Activated T-helper 1 cell treated with Interleukin-2 at 50 U/mL for 16 hours (primary cell): ENCODE measurements at regions not wholly inside any gene's neighbourhood (a gene's known extent, or its start where the extent isn't known, plus 50 kb on each side); places are given as distances from the start of the nearest gene placed in this dataset.
"Not testable (repeated sequence)": the region's sequence is repeated elsewhere in the genome, so short reads cannot be mapped to it uniquely, and the experiment has no call there.

ENCODE experiments used
- DNase-seq: peaks from one replicate; pipeline ENCODE4 v3.0.0-alpha.2; 2020; ENCODE audit warnings: low read depth

DNA sequence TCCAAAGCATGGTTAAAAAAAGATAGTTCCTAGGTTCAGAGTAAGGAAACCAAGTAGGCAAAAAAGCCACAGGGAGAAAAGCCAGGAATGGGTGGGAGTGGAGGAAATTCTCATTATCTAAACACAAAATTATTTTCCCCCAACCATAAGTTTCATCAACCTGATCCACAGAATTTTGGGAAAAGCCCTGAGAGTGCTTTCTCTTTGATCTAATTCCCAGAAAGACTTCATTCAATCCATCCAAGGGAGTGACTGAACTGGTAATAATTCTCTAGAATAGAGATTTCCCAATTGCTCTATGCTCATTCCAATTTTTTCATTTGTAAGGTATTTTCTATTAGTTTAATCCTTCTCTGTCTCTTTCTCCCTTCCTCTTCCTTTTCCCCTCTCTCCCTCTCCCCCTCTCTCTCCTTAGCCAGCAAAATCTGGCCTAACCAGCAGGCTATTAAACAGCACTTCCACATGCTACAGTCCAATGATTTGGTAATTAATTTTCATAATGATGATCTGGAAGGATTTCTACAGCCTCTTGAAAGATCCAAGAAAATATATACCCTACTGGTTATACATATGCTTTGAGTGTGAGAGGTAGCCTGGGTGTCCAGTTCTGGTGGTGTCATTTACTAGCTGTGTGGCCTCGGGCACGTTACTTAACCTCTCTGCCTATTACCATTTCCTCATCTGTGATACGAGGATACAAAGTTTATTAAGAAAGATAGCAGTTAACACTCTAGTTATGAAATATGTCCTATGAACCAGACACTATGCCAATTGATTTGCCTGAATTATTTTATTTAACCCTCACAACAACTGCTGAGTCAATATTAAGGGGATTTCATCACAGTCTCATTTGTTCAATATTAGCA, 251.5 kb upstream of the RASGEF1B start:
- DNase-seq = no peak

DNA sequence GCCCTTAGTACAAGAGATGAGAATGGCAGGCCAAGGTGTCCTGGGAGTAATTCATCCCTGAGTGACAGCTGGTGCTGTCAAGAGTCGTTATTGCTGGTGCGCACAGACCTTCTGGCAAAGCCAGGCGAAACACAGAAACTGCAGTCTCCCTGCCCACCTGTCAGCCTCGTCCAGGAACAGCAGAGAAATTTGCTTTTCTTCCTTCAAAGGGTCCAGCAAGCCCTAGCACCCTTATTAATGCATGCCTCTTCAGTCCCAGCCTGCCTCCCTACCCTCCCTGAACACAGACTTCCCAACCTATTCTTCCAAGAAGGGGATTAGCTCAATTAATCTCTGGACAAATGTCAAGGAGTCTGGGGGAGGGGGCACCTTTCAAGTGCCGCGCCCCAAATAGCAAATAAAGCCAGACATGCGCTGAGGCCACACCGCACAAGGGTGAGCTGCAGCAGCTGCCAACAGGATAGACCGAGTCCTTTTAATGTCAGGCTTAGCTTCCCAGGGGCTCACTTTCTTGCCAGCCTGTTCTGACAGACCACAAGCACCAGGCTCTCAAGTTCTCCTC, 250.7 kb upstream of the RASGEF1B start:
- no peak for DNase-seq

DNA sequence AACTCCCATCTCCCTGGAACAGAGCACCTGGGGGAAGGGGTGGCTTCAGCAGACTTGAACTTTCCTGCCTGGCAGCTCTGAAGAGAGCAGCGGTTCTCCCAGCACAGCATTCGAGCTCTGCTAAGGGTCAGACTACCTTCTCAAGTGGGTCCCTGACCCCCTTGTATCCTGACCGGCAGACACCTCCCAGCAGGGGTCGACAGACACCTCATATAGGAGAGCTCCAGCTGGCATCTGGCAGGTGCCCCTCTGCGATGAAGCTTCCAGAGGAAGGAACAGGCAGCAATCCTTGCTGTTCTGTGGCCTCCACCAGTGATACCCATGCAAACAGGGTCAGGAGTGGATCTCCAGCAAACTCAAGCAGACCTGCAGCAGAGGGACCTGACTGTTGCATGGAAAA, 244.1 kb upstream of the RASGEF1B start:
- DNase-seq = no peak

DNA sequence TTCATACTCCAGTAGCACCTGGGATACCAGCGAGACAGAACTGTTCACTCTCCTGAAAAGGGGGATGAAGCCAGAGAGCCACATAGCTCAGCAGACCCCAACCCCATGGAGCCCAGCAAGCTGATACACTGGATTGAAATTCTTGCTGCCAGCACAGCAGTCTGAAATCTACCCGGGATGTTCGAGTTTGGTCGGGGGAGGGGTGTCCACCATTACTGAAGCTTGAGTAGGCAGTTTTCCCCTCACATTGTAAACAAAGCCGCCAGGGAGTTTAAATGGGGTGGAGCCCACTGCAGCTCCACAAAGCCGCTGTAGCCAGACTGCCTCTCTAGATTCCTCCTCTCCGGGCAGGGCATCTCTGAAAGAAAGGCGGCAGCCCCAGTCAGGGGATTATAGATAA, 243.7 kb upstream of the RASGEF1B start:
- DNase-seq = not testable (repeated sequence)

DNA sequence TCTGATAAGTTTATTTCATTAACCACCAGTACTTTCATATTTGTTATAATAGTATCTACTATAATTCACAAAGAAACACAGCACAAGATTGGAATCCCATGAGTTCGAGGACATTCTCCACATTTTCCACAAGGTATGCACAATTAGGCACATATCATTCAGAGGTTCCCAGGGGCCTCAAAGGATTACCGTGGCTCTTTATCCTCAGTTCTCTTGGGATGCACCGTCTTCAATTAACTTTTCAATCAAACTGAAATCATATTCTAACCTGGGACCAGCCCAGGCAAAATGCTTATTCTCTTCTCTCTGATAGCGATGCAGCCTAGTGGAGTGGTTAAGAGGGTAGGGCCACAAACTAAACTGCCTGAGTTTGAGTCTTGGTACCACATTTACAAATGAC, 242.6 kb upstream of the RASGEF1B start:
- DNase-seq = no peak

DNA sequence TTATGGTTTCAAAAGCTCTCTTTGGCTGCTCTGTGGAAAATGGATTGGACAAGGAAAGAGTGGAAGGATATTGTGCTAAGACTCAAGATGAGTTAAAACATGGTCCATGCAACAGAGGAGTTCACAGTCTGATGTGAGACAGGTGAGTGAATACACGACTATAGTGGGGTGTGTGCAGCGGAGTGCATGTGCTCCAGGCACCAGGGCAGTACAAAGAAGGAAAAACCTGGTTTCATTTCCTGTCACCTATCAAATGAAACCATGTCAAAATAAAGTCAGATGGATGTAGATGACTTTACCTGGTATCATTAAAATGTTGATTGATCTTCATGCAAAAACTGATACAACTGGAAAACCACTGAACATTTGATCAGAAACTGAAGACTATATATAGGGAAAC, 241.0 kb upstream of the RASGEF1B start:
- no peak for DNase-seq

- no peak for DNase-seq
These were observed 232.8 kb upstream of the RASGEF1B start for GRCh38 chr4:81704461-81704860.

- DNase-seq = no peak
These were observed 228.5 kb upstream of the RASGEF1B start for GRCh38 chr4:81700189-81700588.

GRCh38 chr4:81698538-81699296, 227.0 kb upstream of the RASGEF1B start:
- DNase-seq = no peak

DNA sequence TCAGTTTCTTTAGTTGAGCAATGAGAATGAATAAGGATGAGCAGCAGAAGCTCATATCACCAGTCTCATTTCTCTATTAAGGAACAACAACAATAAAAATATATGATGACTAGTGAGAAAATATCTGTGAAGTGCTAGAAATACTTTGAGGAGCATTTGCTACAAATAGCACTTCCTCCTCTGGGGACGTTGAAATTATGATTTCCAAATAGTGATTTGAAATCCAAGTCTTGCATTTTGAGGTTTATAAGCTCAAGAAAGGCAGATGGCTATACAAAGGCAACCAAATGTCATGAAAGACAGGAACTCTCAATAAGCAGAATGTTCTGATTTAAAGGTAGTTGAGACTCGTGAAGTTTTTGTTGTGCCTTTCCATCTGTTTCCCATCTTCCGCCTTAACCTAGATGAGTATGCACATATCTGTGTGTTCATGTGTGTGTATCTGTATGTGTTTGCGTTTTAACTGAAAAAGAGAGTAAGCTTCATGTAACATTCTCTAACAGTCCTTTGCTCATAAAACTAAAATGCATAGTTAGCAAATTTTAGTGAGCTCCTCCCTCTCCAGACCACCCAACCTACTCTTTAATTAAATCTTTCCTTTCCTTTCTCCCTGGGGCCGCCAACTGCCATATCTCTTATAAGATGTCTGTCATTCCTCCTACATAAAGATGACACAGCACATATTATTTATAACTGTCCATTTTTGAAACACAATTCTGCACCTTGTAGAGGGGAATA, 222.6 kb upstream of the RASGEF1B start:
- DNase-seq = no peak

DNA sequence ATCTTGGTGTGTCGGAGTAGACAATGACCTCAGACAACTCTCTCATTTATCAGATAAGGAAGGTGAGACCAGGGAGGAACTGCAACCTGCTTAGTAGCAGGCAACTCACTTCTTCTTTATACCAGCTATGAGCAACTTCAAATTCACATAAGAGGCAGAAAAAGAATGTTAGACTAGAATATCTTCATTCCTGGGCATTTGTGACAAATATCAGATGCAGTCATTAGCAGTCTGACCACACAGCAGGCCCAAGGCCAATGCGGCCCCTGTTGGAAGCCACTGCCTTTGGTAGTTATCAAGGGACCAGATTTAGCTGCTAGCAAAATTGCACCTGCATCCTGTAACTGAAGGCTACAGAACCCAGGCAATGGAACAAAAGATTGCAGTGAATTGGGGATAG, 219.2 kb upstream of the RASGEF1B start:
- no peak for DNase-seq

- DNase-seq = no peak
These were observed 216.4 kb upstream of the RASGEF1B start for GRCh38 chr4:81688085-81688484.

- no peak for DNase-seq
These were observed 215.8 kb upstream of the RASGEF1B start for GRCh38 chr4:81687471-81687870.

DNA sequence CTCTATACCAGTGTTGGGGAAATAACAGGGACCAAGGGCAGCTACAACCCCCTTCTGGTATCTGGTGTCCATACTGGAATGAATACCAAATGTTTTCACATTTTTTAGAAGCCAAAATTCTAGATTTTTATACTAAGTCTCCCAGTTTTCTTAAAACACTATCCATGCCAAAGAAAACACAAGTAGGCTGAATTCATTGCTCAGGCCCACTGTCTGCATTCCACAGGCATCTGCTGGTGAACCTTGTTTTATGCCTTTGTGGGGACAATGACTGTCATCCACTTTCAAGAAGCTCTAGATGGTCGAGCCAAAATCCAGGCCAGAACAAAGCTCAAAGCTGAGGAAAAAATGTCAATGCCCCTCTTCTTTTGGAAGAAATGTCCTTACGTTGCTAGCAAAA, 213.4 kb upstream of the RASGEF1B start:
- no peak for DNase-seq

- DNase-seq = no peak
These were observed 212.6 kb upstream of the RASGEF1B start for GRCh38 chr4:81684352-81684751.

GRCh38 chr4:81682492-81682891, 210.8 kb upstream of the RASGEF1B start:
- DNase-seq = no peak

GRCh38 chr4:81679315-81679714, 207.6 kb upstream of the RASGEF1B start:
- no peak for DNase-seq

- no peak for DNase-seq
These were observed 207.1 kb upstream of the RASGEF1B start for GRCh38 chr4:81678801-81679200.

GRCh38 chr4:81676537-81676936, 204.8 kb upstream of the RASGEF1B start:
- DNase-seq = no peak

DNA sequence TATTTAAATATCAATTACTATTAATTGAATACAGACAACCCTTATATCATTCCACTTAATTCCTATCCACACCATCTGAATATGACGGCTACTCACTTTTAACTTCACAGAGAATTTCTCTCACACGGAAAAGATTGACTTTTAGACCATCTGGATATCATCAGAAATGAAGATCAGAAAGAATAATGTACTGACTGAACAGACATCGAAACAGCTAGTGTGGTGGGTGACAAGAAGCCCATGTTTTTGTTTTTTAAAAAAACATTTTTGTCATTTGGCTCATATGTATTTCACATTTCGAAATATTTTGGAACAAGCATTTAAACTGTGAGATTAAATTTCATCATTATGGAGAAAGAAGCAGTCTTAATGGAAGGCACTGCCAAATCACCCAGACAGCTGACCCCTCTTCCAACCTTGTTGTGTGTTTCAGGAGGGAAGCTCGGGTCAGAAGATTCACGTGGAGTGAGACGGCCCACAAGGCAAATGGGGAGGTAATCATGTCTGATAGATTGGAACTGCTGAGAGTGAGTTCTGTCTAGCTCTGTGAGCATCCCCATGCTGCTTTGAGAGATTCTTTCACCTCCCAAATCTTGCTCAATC, 204.2 kb upstream of the RASGEF1B start:
- no peak for DNase-seq

GRCh38 chr4:81673961-81674360, 202.3 kb upstream of the RASGEF1B start:
- no peak for DNase-seq

- DNase-seq = not testable (repeated sequence)
These were observed 196.6 kb upstream of the RASGEF1B start for GRCh38 chr4:81668328-81668727.
